Lung (tissue), 11 donors: ENCODE measurements at regions not wholly inside any gene's neighbourhood (a gene's known extent, or its start where the extent isn't known, plus 50 kb on each side); places are given as distances from the start of the nearest gene placed in this dataset.

Source experiments
- ATAC-seq: fragments of 200-7000 bp; cut with Tn5 transposase; one replicate; pipeline ENCODE4 v1.9.1; 2020; ENCODE audit warnings: moderate number of reproducible peaks; ENCODE audit not compliant: insufficient read depth, low FRiP score
- DNase-seq, 3 donors: peaks; one replicate each; pipeline ENCODE4 v3.0.0-alpha.2; 2013 to 2017
- H3K27ac ChIP-seq, 2 donors: one replicate each; pipeline ENCODE4 v1.5.1; 2013; ENCODE audit warnings: mild to moderate bottlenecking in 2 of 2, moderate library complexity in 2 of 2, control low read depth in 1 of 2, inconsistent platforms in 1 of 2, low read depth in 1 of 2, low read length in 1 of 2
- H3K27me3 ChIP-seq, 3 donors: one replicate each; pipeline ENCODE4 v1.5.1; 2013; ENCODE audit warnings: low read length in 2 of 3; ENCODE audit not compliant: control insufficient read depth in 3 of 3, insufficient read depth in 3 of 3
- H3K36me3 ChIP-seq, 4 donors: one replicate each; pipeline ENCODE4 v1.5.1; 2013; ENCODE audit warnings: low read length in 4 of 4, mild to moderate bottlenecking in 1 of 4, moderate library complexity in 1 of 4; ENCODE audit not compliant: control insufficient read depth in 4 of 4, insufficient read depth in 4 of 4
- H3K4me1 ChIP-seq, 5 donors: one replicate each; pipeline ENCODE4 v1.5.1; 2013; ENCODE audit warnings: low read length in 5 of 5, mild to moderate bottlenecking in 2 of 5, moderate library complexity in 1 of 5; ENCODE audit not compliant: control insufficient read depth in 5 of 5, insufficient read depth in 5 of 5
- H3K4me3 ChIP-seq: one replicate; pipeline ENCODE4 v1.5.1; 2013; ENCODE audit warnings: mild to moderate bottlenecking, control low read depth, moderate library complexity
- H3K9ac ChIP-seq, 2 donors: one replicate each; pipeline ENCODE4 v1.5.1; 2013; ENCODE audit warnings: low read length in 2 of 2, control low read depth in 1 of 2; ENCODE audit not compliant: insufficient read depth in 1 of 2
- H3K9me3 ChIP-seq, 4 donors: one replicate each; pipeline ENCODE4 v1.5.1; 2013; ENCODE audit warnings: low read length in 3 of 4, mild to moderate bottlenecking in 1 of 4, moderate library complexity in 1 of 4; ENCODE audit not compliant: control insufficient read depth in 4 of 4, insufficient read depth in 3 of 4
- CTCF ChIP-seq: IDR thresholded peaks from 2 replicates; pipeline ENCODE4 v1.5.1; 2012; ENCODE audit warnings: mild to moderate bottlenecking; ENCODE audit errors: control extremely low read depth, extremely low read depth
- WGBS, 2 donors: extraction: QIAGEN DNeasy Blood & Tissue Kit; methylation state at CpG; one replicate each; pipeline ENCODE4 v1.1.7; 2013; 5-methylcytosine and 5-hydroxymethylcytosine counted together
- donor health status: control.
- donor health status: control.
- donor health status: Bipolar disorder and iron deficiency.
- donor health status: healthy.
- donor health status: DM: yes; HTN: yes; CAD: no.

- no peaks in the 10 kb centered on the region for H3K27me3 ChIP-seq
- no peak for TF ChIP-seq CTCF
- ATAC-seq (no peak), DNase-seq (peak in 1 of 3 donors; percentile 20)
- H3K9ac ChIP-seq: no peak overlapping the region
- H3K4me1 ChIP-seq: no peaks in the 10 kb centered on the region
- H3K36me3 ChIP-seq: no peaks in the 10 kb centered on the region
- H3K9me3 ChIP-seq: no peaks in the 10 kb centered on the region
- no peak overlapping the region for H3K4me3 ChIP-seq
- H3K27ac ChIP-seq: no peak overlapping the region
- WGBS, 2 donors: 31 to 49% methylated on average over 1 of the region's 1 CpG
These were observed 67.2 kb upstream of the FOXD3 start for GRCh38 chr1:63255153-63255552.

- Histone ChIP-seq H3K27me3 (peaks cover 0 to 3% (median 0%) of the 10 kb centered on the region in 3 donors), H3K4me1 (no peaks in the 10 kb centered on the region), H3K4me3 (no peak overlapping the region), H3K9ac (no peak overlapping the region), H3K27ac (no peak overlapping the region), H3K9me3 (peaks cover 0 to 1% (median 0%) of the 10 kb centered on the region in 4 donors), H3K36me3 (no peaks in the 10 kb centered on the region)
- DNase-seq (peak in 2 of 3 donors; percentile 31 to 42), ATAC-seq (no peak)
- WGBS, 2 donors: 42 to 62% methylated on average over 2 of the region's 2 CpGs
- TF ChIP-seq CTCF: no peak
These were observed 60.5 kb upstream of the FOXD3 start for GRCh38 chr1:63261736-63262458.

DNA sequence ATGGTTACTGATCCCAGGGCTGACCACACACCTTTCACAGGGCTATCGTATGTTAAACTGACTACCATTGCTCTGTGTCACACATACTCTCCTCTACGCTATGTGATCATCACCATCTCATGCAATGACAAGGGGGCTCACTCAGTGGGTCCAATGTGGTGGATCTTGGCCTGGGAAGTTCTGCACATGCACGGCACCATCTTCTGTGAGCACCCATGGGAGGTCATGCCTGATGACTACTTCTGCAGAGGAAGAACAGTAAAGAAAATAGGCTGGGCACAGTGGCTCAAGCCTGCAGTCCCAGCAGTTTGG is 60.0 kb upstream of the FOXD3 start:
- 94 to 96% methylated on average over 3 of the region's 3 CpGs for WGBS, 2 donors
- H3K36me3 ChIP-seq: no peaks in the 10 kb centered on the region
- no peak for DNase-seq
- H3K27ac ChIP-seq: no peak overlapping the region
- H3K4me3 ChIP-seq: no peak overlapping the region
- ATAC-seq: no peak
- H3K9me3 ChIP-seq: peaks cover 0 to 1% (median 0%) of the 10 kb centered on the region in 4 donors
- peaks cover 0 to 3% (median 2%) of the 10 kb centered on the region in 3 donors for H3K27me3 ChIP-seq
- TF ChIP-seq CTCF: no peak
- no peaks in the 10 kb centered on the region for H3K4me1 ChIP-seq
- no peak overlapping the region for H3K9ac ChIP-seq

- Histone ChIP-seq H3K9ac (no peak overlapping the region), H3K27me3 (peaks cover 0 to 8% (median 3%) of the 10 kb centered on the region in 3 donors), H3K36me3 (no peaks in the 10 kb centered on the region), H3K27ac (no peak overlapping the region), H3K4me3 (no peak overlapping the region), H3K9me3 (peaks cover 0 to 1% (median 0%) of the 10 kb centered on the region in 4 donors), H3K4me1 (no peaks in the 10 kb centered on the region)
- 68 to 85% methylated on average over 2 of the region's 2 CpGs for WGBS, 2 donors
- ATAC-seq: no peak
- no peak for TF ChIP-seq CTCF
- DNase-seq: no peak
These were observed 58.2 kb upstream of the FOXD3 start for GRCh38 chr1:63264161-63264560.
